CD14-positive monocyte (primary cell): ENCODE measurements at regions not wholly inside any gene's neighbourhood (a gene's known extent, or its start where the extent isn't known, plus 50 kb on each side); places are given as distances from the start of the nearest gene placed in this dataset.

Experiments used
- DNase-seq, 3 donors: peaks; one replicate each; pipeline ENCODE4 v3.0.0-alpha.2; 2011 to 2022
- H2AFZ ChIP-seq: 2 replicates; pipeline ENCODE4 v1.6.0; 2012; ENCODE audit warnings: mild to moderate bottlenecking, low read depth, low read length, inconsistent platforms; ENCODE audit not compliant: insufficient read depth, poor library complexity, severe bottlenecking
- H3K27ac ChIP-seq, 2 donors: 1 replicate in 1 of 2; 2 replicates in 1 of 2; pipeline ENCODE4 v1.5.1; 2012 to 2013; ENCODE audit warnings: low read length in 2 of 2, control low read depth in 1 of 2, inconsistent platforms in 1 of 2, low read depth in 1 of 2, mild to moderate bottlenecking in 1 of 2
- H3K27me3 ChIP-seq, 2 donors: one replicate each; pipeline versions ENCODE4 v1.6.0 to v1.6.1; 2011 to 2013; ENCODE audit warnings: low read length in 2 of 2; ENCODE audit not compliant: control insufficient read depth in 2 of 2, insufficient read depth in 2 of 2
- H3K36me3 ChIP-seq, 2 donors: replicated peaks in 1 of 2; 1 replicate in 1 of 2; 2 replicates in 1 of 2; pipeline versions ENCODE4 v1.5.1 to v1.6.1; 2012 to 2013; ENCODE audit warnings: low read length in 2 of 2, control low read depth in 1 of 2, inconsistent platforms in 1 of 2, mild to moderate bottlenecking in 1 of 2; ENCODE audit not compliant: insufficient read depth in 2 of 2, control insufficient read depth in 1 of 2
- H3K4me1 ChIP-seq, 2 donors: 1 replicate in 1 of 2; 2 replicates in 1 of 2; pipeline versions ENCODE4 v1.5.1 to v1.6.1; 2012 to 2013; ENCODE audit warnings: low read length in 2 of 2, control low read depth in 1 of 2, inconsistent platforms in 1 of 2, mild to moderate bottlenecking in 1 of 2, moderate library complexity in 1 of 2; ENCODE audit not compliant: insufficient read depth in 2 of 2, control insufficient read depth in 1 of 2
- H3K4me2 ChIP-seq: replicated peaks from 2 replicates; pipeline ENCODE3; 2012; ENCODE audit warnings: low read length, moderate library complexity, mild to moderate bottlenecking; ENCODE audit not compliant: poor library complexity, severe bottlenecking; ENCODE audit errors: extremely low read depth
- H3K4me3 ChIP-seq, 3 experiments: fragments of 200-600 bp in 1 of 3; sonication (generic) in 1 of 3; replicated peaks in 1 of 3; 1 replicate in 2 of 3; 2 replicates in 1 of 3; pipeline ENCODE4 v1.5.1; 2011 to 2013; ENCODE audit warnings: low read length in 3 of 3, mild to moderate bottlenecking in 3 of 3, control low read depth in 2 of 3, low read depth in 2 of 3, inconsistent platforms in 1 of 3, moderate library complexity in 1 of 3
- H3K79me2 ChIP-seq: 2 replicates; pipeline ENCODE4 v1.6.0; 2012; ENCODE audit warnings: mild to moderate bottlenecking, control low read depth, inconsistent platforms, low read length, moderate library complexity; ENCODE audit not compliant: insufficient read depth
- H3K9ac ChIP-seq: 2 replicates; pipeline ENCODE4 v1.6.0; 2017; ENCODE audit warnings: low read length, mild to moderate bottlenecking; ENCODE audit not compliant: insufficient read depth, poor library complexity, severe bottlenecking
- H3K9me3 ChIP-seq, 2 donors: replicated peaks in 1 of 2; 1 replicate in 1 of 2; 2 replicates in 1 of 2; pipeline versions ENCODE4 v1.5.1 to v1.6.1; 2012 to 2013; ENCODE audit warnings: low read length in 2 of 2, control low read depth in 1 of 2; ENCODE audit not compliant: control insufficient read depth in 1 of 2, insufficient read depth in 1 of 2
- H4K20me1 ChIP-seq: 2 replicates; pipeline ENCODE4 v1.6.0; 2012; ENCODE audit warnings: mild to moderate bottlenecking, low read length, control low read depth, moderate library complexity; ENCODE audit not compliant: insufficient read depth
- H3K27ac Mint-ChIP-seq, 7 donors: one replicate each; pipeline ENCODE4 v1.8.0; 2020; ENCODE audit warnings: mild to moderate bottlenecking in 7 of 7, mixed read lengths in 7 of 7, moderate library complexity in 6 of 7, inconsistent platforms in 2 of 7
- H3K27me3 Mint-ChIP-seq, 3 donors: one replicate each; pipeline ENCODE4 v1.8.0; 2021 to 2022; ENCODE audit warnings: low read depth in 3 of 3, mild to moderate bottlenecking in 3 of 3, mixed read lengths in 3 of 3, moderate library complexity in 3 of 3, inconsistent platforms in 1 of 3
- H3K36me3 Mint-ChIP-seq, 2 donors: one replicate each; pipeline ENCODE4 v1.8.0; 2020; ENCODE audit warnings: mixed read lengths in 2 of 2, inconsistent platforms in 1 of 2, mild to moderate bottlenecking in 1 of 2
- H3K4me1 Mint-ChIP-seq: one replicate; pipeline ENCODE4 v1.8.0; 2020; ENCODE audit warnings: mild to moderate bottlenecking, mixed read lengths
- H3K4me3 Mint-ChIP-seq, 2 donors: one replicate each; pipeline ENCODE4 v1.8.0; 2020; ENCODE audit warnings: mild to moderate bottlenecking in 2 of 2, mixed read lengths in 2 of 2, moderate library complexity in 1 of 2
- H3K9me3 Mint-ChIP-seq, 7 donors: one replicate each; pipeline ENCODE4 v1.8.0; 2020 to 2022; ENCODE audit warnings: mixed read lengths in 7 of 7, mild to moderate bottlenecking in 6 of 7, moderate library complexity in 6 of 7, inconsistent platforms in 2 of 7
- WGBS: methylation state at CpG from one replicate; pipeline ENCODE4 v1.1.5; 2013; ENCODE audit warnings: missing lambda C conversion rate; ENCODE audit not compliant: insufficient coverage; 5-methylcytosine and 5-hydroxymethylcytosine counted together
- intact Hi-C, 2 donors: fragments of 100-400 bp; cut with micrococcal nuclease; formaldehyde crosslinking; loops; one replicate each; pipeline versions ENCODE4 v1.15.0 to v1.15.1; 2023
- TF ChIP-seq, protein P1 (sequence below): fragments of 200-600 bp; IDR thresholded peaks from one replicate; pipeline ENCODE4 v1.8.0; 2022; ENCODE audit warnings: antibody characterized with exemption, mild to moderate bottlenecking

DNA sequence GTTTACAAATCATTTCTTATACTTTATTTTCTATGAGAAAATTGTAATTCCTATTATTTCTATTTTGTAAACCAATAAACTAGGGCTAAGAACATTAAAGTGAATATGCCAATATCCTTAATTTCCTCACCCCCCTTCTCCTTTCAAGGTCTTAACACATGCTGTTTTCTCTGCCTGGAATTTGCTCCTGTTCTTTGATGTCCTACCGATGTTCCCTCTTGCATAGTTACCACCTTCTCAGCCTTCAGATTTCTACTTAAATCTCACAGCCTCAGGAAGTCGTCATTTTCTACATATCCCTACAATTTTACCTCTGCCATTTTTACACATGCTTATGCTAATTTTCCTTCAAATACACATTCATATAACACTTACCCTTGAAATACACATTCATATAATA is 890.9 kb upstream of the CDH8 start:
- no peaks in the 10 kb centered on the region for H3K9me3 ChIP-seq
- no peaks in the 10 kb centered on the region for H3K36me3 Mint-ChIP-seq
- no peak overlapping the region for H3K4me3 Mint-ChIP-seq
- no peaks in the 10 kb centered on the region for H3K27me3 ChIP-seq
- H3K36me3 ChIP-seq, result no peaks in the 10 kb centered on the region
- intact Hi-C loops, result no loop called here
- 76% methylated on average over 2 of the region's 2 CpGs for WGBS
- H3K9ac ChIP-seq, result no peak overlapping the region
- H3K4me1 Mint-ChIP-seq, result no peaks in the 10 kb centered on the region
- no peak overlapping the region for H2AFZ ChIP-seq
- no peaks in the 10 kb centered on the region for H3K4me1 ChIP-seq
- TF ChIP-seq, protein P1, sequence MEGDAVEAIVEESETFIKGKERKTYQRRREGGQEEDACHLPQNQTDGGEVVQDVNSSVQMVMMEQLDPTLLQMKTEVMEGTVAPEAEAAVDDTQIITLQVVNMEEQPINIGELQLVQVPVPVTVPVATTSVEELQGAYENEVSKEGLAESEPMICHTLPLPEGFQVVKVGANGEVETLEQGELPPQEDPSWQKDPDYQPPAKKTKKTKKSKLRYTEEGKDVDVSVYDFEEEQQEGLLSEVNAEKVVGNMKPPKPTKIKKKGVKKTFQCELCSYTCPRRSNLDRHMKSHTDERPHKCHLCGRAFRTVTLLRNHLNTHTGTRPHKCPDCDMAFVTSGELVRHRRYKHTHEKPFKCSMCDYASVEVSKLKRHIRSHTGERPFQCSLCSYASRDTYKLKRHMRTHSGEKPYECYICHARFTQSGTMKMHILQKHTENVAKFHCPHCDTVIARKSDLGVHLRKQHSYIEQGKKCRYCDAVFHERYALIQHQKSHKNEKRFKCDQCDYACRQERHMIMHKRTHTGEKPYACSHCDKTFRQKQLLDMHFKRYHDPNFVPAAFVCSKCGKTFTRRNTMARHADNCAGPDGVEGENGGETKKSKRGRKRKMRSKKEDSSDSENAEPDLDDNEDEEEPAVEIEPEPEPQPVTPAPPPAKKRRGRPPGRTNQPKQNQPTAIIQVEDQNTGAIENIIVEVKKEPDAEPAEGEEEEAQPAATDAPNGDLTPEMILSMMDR, result no peak
- no peak for DNase-seq
- no peak overlapping the region for H3K4me2 ChIP-seq
- H3K27ac Mint-ChIP-seq, result no peak overlapping the region
- no peak overlapping the region for H3K27ac ChIP-seq
- no peaks in the 10 kb centered on the region for H3K79me2 ChIP-seq
- H3K9me3 Mint-ChIP-seq, result peaks cover 0 to 1% (median 0%) of the 10 kb centered on the region in 7 donors
- no peaks in the 10 kb centered on the region for H4K20me1 ChIP-seq
- H3K4me3 ChIP-seq, result no peak overlapping the region
- H3K27me3 Mint-ChIP-seq, result no peaks in the 10 kb centered on the region

DNA sequence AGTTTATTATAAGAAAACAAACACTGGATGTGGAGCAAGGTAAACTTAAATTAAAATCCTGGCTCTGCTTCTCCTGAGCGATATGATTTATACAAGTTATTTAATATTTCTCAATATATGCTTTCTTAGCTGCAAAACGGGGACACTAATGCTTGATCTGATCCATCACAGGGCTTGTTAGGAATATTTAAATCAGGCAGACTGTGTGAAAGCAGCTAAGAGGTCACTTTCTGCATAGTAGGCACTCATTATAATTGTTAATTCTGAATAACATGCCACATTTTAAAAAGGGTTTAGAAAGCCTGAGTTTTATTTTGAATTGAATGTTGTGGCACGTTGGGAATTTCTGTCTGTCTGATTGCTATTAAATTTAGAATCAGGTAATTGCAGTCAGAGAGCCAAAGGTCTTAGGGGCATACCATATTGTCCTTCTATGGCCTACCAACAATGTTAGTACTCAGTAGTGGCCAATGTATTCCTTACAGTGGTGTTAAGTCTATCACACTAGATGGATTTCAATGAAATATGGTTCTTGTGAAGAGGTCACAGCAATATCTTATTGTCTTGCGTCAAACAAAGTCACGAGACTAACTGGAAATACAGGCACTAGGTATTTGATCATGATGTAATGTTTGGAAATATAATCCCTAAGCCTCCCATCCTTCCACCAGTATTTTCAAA is 890.0 kb upstream of the CDH8 start:
- no peaks in the 10 kb centered on the region for H3K36me3 ChIP-seq
- TF ChIP-seq, protein P1, result no peak
- no peak overlapping the region for H3K4me3 ChIP-seq
- no peak overlapping the region for H3K4me2 ChIP-seq
- H3K36me3 Mint-ChIP-seq, result no peaks in the 10 kb centered on the region
- H3K27me3 Mint-ChIP-seq, result no peaks in the 10 kb centered on the region
- H3K4me1 ChIP-seq, result no peaks in the 10 kb centered on the region
- DNase-seq, result no peak
- intact Hi-C loops, result no loop called here
- peaks cover 0 to 1% (median 0%) of the 10 kb centered on the region in 7 donors for H3K9me3 Mint-ChIP-seq
- H3K4me1 Mint-ChIP-seq, result no peaks in the 10 kb centered on the region
- H3K9me3 ChIP-seq, result no peaks in the 10 kb centered on the region
- H3K27me3 ChIP-seq, result no peaks in the 10 kb centered on the region
- no peaks in the 10 kb centered on the region for H3K79me2 ChIP-seq
- H3K27ac ChIP-seq, result no peak overlapping the region
- no peak overlapping the region for H3K27ac Mint-ChIP-seq
- WGBS, result 80% methylated on average over 1 of the region's 5 CpGs
- H3K4me3 Mint-ChIP-seq, result no peak overlapping the region
- no peak overlapping the region for H2AFZ ChIP-seq
- no peaks in the 10 kb centered on the region for H4K20me1 ChIP-seq
- no peak overlapping the region for H3K9ac ChIP-seq
